SH-SY5Y (cell line): ENCODE measurements at regions not wholly inside any gene's neighbourhood (a gene's known extent, or its start where the extent isn't known, plus 50 kb on each side); places are given as distances from the start of the nearest gene placed in this dataset.

ENCODE experiments used
- GATA2 ChIP-seq: IDR thresholded peaks from 2 replicates; pipeline ENCODE4 v1.6.1; 2011; ENCODE audit warnings: mild to moderate bottlenecking, low read depth, low read length
- GATA3 ChIP-seq: IDR thresholded peaks from 2 replicates; pipeline ENCODE4 v1.6.1; 2011; ENCODE audit warnings: low read depth, mild to moderate bottlenecking, low read length, moderate library complexity

DNA sequence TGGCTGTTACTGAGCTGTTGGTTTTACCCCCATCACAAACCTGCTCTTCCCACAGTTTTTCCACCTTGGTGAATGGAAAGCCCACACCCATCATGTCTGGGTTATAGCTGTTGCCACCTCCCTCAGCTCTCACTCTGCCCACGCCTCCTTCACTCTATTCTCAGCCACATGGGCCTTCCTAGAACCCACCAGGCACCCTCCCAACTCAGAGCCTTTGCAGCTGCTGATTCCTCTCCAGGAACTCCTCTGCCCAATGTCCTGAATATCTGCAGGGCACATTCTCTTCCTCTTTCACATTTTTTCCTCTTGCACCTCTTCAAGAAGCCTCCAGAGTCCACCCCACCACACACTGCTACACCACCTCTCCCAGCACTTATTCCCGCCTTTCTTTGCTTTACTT lies 177.4 kb downstream of the TBXT start:
- TF ChIP-seq GATA3, result no peak
- TF ChIP-seq GATA2, result no peak

DNA sequence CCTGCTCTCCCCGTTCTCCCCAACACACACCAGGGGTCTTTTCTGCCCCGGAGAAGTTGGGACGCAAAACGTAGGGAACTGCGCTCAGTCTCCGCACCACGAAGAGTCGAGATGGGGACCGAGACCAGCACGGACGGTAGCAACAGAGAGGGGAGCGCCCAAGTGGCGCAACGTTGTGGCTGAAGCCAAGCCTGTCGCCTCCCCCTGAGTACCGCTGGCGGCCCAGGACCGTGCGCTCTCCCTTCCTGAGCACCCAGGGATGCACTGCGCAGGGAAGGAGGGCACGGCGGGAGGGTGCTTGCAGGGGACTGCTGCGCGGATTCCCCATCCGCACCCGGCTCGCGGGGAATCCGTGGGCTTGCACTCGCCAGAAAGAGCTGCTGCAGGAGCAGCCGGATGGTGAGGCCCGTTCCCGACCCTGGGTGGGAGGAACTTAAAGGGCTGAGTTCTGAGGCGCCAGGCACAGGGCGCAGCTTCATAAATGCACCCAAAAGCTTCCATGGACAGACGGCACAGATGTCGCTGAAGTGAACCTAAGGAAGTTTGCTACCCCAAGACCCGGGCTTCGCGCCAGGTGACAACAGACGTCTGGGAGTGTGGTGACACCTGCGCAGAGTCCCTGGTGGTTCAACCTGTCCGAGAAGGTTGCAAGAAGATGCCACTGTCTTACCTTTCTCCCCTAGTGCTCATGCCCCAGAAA lies 178.7 kb downstream of the TBXT start:
- no peak for TF ChIP-seq GATA3
- TF ChIP-seq GATA2, result no peak

DNA sequence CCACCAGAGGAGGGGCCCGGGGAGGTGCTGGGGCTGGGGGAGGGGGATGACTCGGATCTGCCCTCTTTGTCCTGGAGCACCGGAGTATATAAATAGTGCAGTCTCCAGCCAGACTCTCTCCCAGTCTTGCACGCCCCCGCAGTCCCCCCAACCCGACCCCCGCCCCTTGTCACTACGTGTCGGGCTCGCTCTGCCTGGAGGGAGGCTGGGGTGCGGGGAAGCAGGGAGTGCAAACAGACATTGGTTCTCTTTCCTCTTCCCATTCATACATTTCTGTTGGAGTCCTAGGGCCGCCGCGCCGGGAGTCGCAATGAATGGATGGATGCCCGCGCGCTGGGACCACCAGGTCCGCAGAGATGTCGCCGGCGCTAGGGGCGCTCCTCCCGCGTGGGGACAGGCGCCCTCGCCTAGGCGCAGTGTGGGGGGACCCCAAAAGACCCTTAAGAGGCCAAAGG lies 179.3 kb downstream of the TBXT start:
- TF ChIP-seq GATA2 (no peak), GATA3 (no peak)

DNA sequence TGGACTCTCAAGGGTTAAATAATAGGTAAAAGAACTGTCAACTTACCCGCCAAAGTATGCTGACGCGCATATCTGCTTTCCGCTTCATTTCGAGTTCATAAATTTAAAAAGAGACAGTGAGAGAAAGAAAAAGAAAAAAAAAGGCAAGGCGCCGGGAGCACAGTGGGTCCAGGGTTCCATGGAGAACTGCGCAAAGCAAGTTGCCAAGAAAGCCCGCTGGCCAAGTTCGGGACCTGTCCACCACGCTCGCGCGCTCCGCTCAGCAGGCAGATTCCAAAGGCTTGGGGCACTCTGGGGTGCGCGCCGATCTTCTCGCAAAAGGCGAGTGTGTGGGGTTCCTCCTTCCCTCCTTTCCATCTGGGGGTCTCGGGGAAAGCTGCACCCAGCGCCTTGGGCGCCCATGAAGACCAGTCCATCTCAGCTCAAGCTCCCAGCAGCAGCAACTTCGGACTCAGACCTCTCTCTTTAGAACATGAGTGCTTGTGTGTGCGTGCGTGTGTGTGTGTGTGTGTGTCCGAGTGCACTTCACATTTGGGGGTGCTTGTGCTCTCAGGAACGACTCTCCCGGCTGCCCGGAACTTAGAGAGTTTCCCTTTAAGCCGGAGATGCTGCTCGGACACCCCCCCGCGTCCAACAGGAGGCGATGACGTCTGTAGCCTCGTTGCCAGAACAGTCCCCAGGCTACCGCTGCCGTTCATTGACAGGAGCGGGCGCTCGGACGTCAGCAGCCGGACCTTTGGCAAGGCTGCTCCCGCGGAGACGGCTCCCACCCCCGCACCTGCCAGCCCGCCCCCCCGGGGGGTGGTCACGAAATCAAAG lies 180.0 kb downstream of the TBXT start:
- no peak for TF ChIP-seq GATA3
- no peak for TF ChIP-seq GATA2

DNA sequence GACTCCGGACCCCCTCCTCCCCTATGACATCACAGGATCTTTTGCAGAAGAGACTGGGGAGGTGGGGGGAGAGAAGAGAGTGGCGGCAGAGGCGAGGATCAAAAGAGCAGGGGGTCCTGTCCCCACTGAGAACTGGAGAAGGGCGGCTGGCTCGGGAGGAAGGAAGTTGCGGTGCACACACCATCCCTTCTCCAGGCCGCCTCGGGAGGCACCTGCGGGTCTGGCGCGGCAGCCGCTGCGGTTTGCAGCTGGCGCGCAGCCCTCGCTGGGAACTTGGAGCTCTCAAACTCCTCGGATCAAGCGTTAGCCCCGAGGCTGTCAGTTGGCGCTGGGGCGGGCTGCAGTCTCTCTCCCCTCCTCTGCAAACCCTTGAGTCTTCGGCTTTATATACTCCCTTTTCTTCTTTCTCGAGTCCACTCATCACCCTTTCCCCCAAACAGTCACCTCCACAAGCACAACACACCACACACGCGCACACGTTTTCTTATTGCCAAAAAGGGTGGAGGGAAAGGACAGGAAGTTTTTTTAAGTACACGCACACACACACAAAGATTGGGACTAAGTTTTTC lies 180.7 kb downstream of the TBXT start:
- TF ChIP-seq GATA2, result no peak
- no peak for TF ChIP-seq GATA3

DNA sequence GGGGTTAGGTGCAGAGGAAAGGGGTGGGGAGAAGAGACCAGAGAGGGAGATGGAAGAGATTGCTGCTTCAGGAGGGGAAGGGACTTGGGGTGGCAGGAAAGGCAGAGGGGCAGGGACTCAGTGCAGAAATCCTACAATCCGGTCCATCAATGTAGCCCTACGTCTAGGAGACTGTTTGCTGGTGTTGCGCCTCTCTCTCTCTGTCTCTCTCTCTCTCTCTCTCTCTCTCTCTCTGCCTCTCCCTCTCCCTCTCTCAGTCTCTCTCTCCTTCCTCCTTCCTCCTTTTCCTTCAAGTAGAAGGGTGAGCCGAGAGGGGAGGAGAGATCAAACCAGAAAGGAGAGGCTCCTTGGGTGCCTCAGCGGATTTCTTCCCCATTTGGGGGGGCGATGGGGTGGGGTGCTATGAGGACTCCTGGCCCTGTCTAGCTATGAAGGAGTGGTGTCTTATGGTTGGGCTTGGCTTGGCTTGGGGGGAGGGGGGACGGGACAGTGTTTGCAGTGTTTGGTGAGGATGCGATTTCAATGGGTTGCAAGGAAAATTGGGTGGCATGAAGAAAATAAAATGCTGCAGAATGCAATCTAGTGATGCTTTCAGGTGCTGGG lies 181.2 kb downstream of the TBXT start:
- no peak for TF ChIP-seq GATA2

DNA sequence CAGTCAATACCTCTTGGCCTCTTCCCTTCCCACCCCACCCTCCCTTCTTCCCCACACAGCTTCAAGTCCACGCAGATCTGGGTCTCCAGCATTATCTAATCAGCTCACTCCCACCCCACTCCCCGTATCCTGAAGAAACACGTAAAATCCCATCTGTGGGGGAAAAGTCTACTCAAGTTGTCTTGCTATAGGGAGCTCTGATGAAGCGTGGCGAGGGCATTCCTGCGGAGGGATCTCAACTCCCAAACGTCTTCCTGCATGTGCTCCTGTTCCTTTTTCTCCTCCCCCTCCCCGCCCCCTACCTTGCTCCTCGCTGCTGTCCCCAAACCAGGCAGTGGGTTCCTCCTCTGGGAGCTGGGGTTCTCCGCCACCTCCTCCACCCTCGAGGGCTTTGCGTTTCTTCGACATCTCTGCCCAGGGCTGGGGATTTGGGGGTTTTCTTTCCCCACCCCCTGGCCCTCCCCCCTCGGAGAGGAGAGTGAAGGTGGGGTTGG lies 181.8 kb downstream of the TBXT start:
- TF ChIP-seq GATA2 (no peak), GATA3 (no peak)

DNA sequence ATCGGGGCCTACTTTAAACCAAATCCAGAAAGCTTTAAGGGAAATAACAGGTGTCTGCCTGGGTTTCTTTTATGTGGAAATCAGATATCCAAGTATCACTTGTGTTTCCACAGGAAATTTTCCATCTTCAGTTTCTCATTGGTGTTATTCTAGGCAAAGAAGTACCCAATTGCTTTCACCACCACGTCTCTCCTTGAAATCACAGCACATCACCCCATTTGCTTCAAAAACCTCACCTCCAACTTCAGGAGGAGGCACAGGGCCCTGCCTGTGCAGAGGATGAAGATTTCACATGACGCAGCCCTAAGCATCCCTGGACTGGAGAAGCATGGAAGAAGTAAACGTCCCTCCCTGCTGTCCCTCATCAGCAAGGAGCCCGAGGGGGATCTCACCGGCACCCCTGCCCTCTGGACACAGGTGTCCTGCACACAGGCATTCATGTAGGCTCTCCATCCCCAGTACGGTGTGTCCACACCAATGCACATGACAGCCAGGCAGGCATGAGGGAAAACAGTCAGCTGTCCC lies 182.3 kb downstream of the TBXT start:
- no peak for TF ChIP-seq GATA3
- no peak for TF ChIP-seq GATA2

DNA sequence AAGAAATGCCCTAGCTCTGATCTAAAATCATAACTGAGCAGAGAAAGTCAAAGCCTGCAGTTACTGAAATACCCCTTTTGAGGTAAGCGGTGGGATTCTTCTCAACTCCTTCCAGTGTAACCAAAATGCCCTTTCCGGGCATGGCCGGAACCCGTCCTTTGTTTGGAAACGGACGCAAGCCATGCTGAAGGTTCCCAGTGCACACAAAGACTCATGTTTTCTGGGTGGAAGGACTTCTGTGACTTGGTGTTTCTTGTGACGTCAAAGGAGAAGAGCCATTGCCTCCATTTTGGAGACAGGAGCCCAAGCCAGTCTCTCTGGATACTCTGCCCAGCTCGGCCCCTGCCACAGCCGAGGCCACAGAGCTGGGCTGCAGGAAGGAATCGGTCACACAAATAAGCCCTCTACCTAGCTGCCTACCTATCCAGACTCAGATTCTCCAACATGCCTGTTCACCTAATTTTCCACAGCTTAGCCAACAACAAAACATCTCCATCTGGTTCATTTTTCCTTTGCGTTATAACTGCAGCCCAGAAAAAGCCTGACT lies 182.8 kb downstream of the TBXT start:
- no peak for TF ChIP-seq GATA3
- no peak for TF ChIP-seq GATA2

DNA sequence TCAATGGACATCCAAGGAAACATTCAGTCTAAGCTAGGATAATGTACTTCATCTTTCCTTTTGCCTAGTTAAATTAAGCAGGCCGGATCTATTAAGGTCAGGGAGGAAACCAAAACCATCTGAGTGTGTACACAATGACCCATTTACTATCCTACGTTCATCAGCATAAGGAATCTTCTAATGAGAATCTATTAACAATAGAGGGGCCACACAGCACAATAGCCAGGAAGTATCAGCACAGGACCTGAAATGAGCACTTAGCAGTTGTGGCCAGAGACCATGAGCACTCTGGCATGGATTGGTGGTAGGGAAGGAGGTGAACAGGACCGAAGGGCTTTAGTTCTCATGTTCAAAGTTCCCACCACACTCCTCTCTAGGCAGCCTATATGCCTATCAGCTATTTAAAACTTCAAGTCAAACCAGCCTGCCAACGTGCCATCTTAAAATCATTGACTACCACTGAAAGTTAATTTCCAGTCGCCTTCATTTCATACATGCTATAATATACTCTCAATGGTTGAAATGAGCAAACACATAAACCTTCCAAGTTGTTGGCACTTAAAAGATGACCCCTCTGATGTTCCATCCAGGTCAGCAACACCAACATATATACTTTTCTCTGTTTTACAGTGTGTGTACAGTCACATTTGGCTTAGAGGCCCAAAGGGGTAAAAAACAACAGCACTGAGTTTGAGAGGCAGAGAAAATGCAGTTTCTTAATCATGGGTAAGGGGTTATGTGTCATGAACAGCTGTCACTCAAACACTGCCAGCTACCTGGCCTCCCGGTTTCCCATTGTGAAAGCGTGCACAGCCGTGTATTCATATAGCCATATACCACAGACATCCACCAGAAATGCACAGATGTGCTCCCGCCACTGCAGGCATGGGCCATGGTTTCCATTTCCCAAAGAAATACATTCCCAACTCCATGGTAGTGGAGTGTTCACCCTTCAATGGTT lies 184.3 kb downstream of the TBXT start:
- TF ChIP-seq GATA2 (no peak), GATA3 (no peak)

DNA sequence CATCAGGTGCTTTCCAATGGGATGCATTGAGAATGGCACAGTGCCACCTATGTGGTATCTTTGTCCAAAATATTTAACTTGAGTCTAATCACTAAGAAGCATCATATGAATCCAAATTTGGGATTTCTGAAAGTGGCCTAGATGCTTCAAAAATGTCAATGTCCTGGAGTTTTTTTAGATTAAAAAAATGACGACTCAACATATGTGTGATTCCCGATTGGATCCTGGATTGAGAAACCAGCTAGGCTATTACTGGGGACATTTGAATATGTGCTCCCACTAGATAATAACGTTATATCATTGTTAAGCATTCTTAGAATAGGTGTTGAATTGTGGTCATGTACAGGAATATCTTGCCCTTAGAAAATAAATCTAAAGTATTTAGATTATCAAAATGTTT lies 189.2 kb downstream of the TBXT start:
- TF ChIP-seq GATA3 (no peak), GATA2 (no peak)

DNA sequence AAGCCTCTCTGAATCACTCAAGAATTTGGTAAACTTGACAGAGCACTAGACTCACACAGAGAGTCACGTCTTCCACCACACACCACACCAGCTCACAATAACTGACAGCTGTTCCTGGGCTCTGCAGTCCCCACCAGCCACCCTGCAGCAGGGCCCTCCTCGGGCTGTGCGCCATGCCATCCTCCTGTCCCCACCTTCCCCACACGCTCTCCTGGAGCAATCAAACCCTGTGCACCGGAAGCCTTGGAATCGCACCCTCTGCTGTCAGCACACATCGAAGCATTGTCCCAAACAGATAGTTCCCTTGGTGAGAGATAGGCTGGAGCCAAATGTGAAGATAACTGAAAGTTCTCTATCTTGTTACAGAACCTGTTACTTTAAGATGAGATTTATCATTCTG lies 191.0 kb downstream of the TBXT start:
- no peak for TF ChIP-seq GATA3
- no peak for TF ChIP-seq GATA2

DNA sequence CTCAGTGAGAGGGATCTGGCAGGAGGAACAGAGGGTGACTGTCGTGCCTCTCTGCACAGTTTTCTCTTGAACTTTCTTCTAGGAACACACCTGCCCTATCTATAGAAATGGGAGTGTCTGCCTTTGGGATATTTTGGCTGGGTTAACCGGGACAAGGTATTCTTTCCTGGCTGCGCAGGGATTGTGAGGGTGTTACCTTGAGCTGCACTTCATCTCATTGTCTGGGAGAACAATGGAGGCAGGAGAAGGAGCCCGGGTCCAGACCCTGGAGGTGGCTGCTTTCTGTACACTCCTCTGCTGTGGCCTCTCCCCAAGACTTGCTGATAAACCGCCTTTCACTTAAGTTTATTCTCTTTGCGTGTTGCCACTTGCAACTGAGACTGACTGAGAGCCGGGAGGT lies 192.8 kb downstream of the TBXT start:
- no peak for TF ChIP-seq GATA3
